Fibroblast of lung (primary cell): ENCODE measurements at regions not wholly inside any gene's neighbourhood (a gene's known extent, or its start where the extent isn't known, plus 50 kb on each side); places are given as distances from the start of the nearest gene placed in this dataset.

Experiments used
- DNase-seq, 2 donors: peaks; one replicate each; pipeline versions ENCODE4 v3.0.0 to v3.0.0-alpha.2; 2010; ENCODE audit warnings: low read depth in 2 of 2
- H2AFZ ChIP-seq: 2 replicates; pipeline ENCODE4 v1.5.1; 2012; ENCODE audit warnings: low read length, control low read depth, inconsistent platforms
- H3K27ac ChIP-seq: 2 replicates; pipeline ENCODE4 v1.5.1; 2011; ENCODE audit warnings: low read length, control low read depth; ENCODE audit not compliant: insufficient read depth
- H3K27me3 ChIP-seq: 2 replicates; pipeline ENCODE4 v1.5.1; 2011; ENCODE audit warnings: mild to moderate bottlenecking, low read length; ENCODE audit not compliant: control insufficient read depth, insufficient read depth
- H3K36me3 ChIP-seq: 2 replicates; pipeline ENCODE4 v1.5.1; 2011; ENCODE audit warnings: low read length; ENCODE audit not compliant: control insufficient read depth, insufficient read depth
- H3K4me1 ChIP-seq: 2 replicates; pipeline ENCODE4 v1.5.1; 2011; ENCODE audit warnings: low read length; ENCODE audit not compliant: control insufficient read depth, insufficient read depth; ENCODE audit errors: extremely low read depth
- H3K4me2 ChIP-seq: 2 replicates; pipeline ENCODE4 v1.5.1; 2011; ENCODE audit warnings: low read length, control low read depth; ENCODE audit not compliant: insufficient read depth; ENCODE audit errors: extremely low read depth
- H3K4me3 ChIP-seq, 4 experiments: fragments of 200-600 bp in 1 of 4; sonication (generic) in 1 of 4; replicated peaks in 1 of 4; 2 replicates each; pipeline ENCODE4 v1.5.1; 2011 to 2016; ENCODE audit warnings: low read length in 4 of 4, low read depth in 3 of 4, mild to moderate bottlenecking in 3 of 4, control low read depth in 2 of 4, inconsistent platforms in 1 of 4, mixed read lengths in 1 of 4; ENCODE audit not compliant: insufficient read depth in 1 of 4; ENCODE audit errors: control extremely low read depth in 1 of 4
- H3K79me2 ChIP-seq: 2 replicates; pipeline ENCODE4 v1.5.1; 2012; ENCODE audit warnings: mild to moderate bottlenecking, low read length, inconsistent platforms; ENCODE audit not compliant: control insufficient read depth, insufficient read depth
- H3K9ac ChIP-seq: 2 replicates; pipeline ENCODE4 v1.5.1; 2011; ENCODE audit warnings: mild to moderate bottlenecking, low read length, control low read depth; ENCODE audit not compliant: insufficient read depth
- H3K9me3 ChIP-seq: 2 replicates; pipeline ENCODE4 v1.5.1; 2012; ENCODE audit warnings: low read depth, low read length; ENCODE audit not compliant: control insufficient read depth, insufficient read depth
- H4K20me1 ChIP-seq: 2 replicates; pipeline ENCODE4 v1.5.1; 2011; ENCODE audit warnings: low read length; ENCODE audit not compliant: control insufficient read depth, insufficient read depth; ENCODE audit errors: extremely low read depth
- EZH2 ChIP-seq: IDR thresholded peaks from 2 replicates; pipeline ENCODE4 v1.5.1; 2012; ENCODE audit warnings: low read length, control low read depth, mild to moderate bottlenecking; ENCODE audit errors: missing control alignments
- TF ChIP-seq, protein P1 (sequence below), 2 donors: IDR thresholded peaks in 1 of 2; conservative IDR thresholded peaks in 1 of 2; 1 replicate in 1 of 2; 2 replicates in 1 of 2; pipeline ENCODE4 v1.5.1; 2011 to 2012; ENCODE audit warnings: low read length in 2 of 2, control low read depth in 1 of 2, inconsistent platforms in 1 of 2, low read depth in 1 of 2, mild to moderate bottlenecking in 1 of 2

DNA sequence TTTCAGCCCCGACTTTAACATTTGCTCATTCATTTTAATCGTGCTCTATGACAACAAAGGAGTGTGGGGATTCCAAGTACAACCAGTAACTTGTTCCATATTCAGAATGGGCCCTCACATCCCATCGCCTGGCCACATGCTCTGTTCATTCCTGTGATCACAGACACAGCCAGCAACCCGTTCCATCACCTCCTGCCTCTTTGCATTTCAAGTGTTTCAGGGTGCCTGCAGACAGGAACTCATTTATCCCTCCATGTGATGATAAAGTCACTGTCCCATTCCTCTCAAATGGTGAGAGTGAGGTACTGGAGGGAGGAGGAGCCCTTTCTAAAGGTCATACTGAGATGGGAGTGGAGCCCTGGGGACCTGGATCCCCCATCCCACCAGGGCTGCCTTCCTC is 571.1 kb downstream of the MAT2B start:
- Histone ChIP-seq H4K20me1 (no peaks in the 10 kb centered on the region), H3K4me2 (no peak overlapping the region), H3K36me3 (no peaks in the 10 kb centered on the region), H3K27me3 (no peaks in the 10 kb centered on the region), H3K4me1 (no peaks in the 10 kb centered on the region), H3K9me3 (no peaks in the 10 kb centered on the region), H3K27ac (no peak overlapping the region), H3K4me3 (no peak overlapping the region), H3K79me2 (no peaks in the 10 kb centered on the region), H2AFZ (no peak overlapping the region), H3K9ac (no peak overlapping the region)
- TF ChIP-seq, protein P1, sequence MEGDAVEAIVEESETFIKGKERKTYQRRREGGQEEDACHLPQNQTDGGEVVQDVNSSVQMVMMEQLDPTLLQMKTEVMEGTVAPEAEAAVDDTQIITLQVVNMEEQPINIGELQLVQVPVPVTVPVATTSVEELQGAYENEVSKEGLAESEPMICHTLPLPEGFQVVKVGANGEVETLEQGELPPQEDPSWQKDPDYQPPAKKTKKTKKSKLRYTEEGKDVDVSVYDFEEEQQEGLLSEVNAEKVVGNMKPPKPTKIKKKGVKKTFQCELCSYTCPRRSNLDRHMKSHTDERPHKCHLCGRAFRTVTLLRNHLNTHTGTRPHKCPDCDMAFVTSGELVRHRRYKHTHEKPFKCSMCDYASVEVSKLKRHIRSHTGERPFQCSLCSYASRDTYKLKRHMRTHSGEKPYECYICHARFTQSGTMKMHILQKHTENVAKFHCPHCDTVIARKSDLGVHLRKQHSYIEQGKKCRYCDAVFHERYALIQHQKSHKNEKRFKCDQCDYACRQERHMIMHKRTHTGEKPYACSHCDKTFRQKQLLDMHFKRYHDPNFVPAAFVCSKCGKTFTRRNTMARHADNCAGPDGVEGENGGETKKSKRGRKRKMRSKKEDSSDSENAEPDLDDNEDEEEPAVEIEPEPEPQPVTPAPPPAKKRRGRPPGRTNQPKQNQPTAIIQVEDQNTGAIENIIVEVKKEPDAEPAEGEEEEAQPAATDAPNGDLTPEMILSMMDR (conservative IDR thresholded peaks at IDR 0.05 in 1 of 2, IDR thresholded peaks at IDR 0.05 in 1 of 2; ENCODE audit: low read depth in 1 of 2, low read length in 2 of 2): no peak
- TF ChIP-seq EZH2: no peak
- DNase-seq: no peak

DNA sequence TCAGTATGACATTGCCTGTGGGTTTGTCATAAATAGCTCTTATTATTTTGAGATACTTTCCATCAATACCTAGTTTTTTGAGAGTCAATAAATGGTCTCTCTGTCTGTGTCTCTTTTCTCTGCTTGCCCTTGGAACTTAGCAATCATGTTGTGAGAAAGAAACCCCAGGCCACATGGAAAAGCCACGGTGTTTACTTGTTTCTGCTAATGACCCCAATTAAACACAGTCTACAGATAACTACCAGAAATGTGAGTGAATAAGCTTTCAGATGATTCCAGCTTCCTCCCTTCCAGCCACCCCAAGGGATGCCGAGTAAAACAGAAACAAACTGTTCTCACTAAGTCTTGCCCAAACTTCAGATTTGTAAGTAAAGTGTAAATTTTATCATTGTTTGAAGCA is 584.9 kb downstream of the MAT2B start:
- no peak for TF ChIP-seq EZH2
- TF ChIP-seq, protein P1 (conservative IDR thresholded peaks at IDR 0.05 in 1 of 2, IDR thresholded peaks at IDR 0.05 in 1 of 2; ENCODE audit: low read depth in 1 of 2, low read length in 2 of 2): no peak
- no peaks in the 10 kb centered on the region for H3K36me3 ChIP-seq
- no peaks in the 10 kb centered on the region for H4K20me1 ChIP-seq
- H3K4me1 ChIP-seq: no peaks in the 10 kb centered on the region
- no peak overlapping the region for H3K27ac ChIP-seq
- no peaks in the 10 kb centered on the region for H3K27me3 ChIP-seq
- H3K9me3 ChIP-seq: no peaks in the 10 kb centered on the region
- H3K9ac ChIP-seq: no peak overlapping the region
- H3K4me3 ChIP-seq: no peak overlapping the region
- H3K79me2 ChIP-seq: no peaks in the 10 kb centered on the region
- DNase-seq: no peak
- no peak overlapping the region for H3K4me2 ChIP-seq
- no peak overlapping the region for H2AFZ ChIP-seq

DNA sequence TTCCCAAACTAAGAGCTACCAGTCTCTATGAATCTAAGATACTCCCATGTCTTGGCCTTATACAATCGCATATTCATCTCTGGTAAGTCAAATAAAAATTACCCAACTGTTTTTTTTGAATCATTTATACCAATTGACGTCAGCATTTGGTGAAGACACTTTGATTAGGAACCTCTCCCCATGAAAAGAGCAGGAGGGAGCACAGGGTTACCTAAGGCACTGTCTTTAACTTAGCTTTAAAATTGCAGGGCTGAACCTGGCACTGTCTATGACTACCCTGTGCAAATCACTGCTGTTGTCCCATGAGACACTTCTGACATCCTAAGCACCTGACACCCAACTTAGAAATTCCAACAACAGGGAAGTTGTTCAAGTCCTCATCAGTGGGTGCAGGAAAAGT is 586.4 kb downstream of the MAT2B start:
- no peak overlapping the region for H3K4me3 ChIP-seq
- no peak overlapping the region for H2AFZ ChIP-seq
- no peaks in the 10 kb centered on the region for H3K9me3 ChIP-seq
- H3K79me2 ChIP-seq: no peaks in the 10 kb centered on the region
- no peaks in the 10 kb centered on the region for H3K36me3 ChIP-seq
- no peaks in the 10 kb centered on the region for H3K4me1 ChIP-seq
- H4K20me1 ChIP-seq: no peaks in the 10 kb centered on the region
- no peak overlapping the region for H3K27ac ChIP-seq
- no peak overlapping the region for H3K4me2 ChIP-seq
- no peaks in the 10 kb centered on the region for H3K27me3 ChIP-seq
- no peak for DNase-seq
- H3K9ac ChIP-seq: no peak overlapping the region
- TF ChIP-seq EZH2: no peak
- TF ChIP-seq, protein P1 (conservative IDR thresholded peaks at IDR 0.05 in 1 of 2, IDR thresholded peaks at IDR 0.05 in 1 of 2; ENCODE audit: low read depth in 1 of 2, low read length in 2 of 2): no peak
